ENCODE measurements at regions not wholly inside any gene's neighbourhood (a gene's known extent, or its start where the extent isn't known, plus 50 kb on each side); places are given as distances from the start of the nearest gene placed in this dataset.

- Histone ChIP-seq H3K79me2 (ENCODE audit: insufficient read depth, low read length) (no peaks in the 10 kb centered on the region), H3K36me3 (ENCODE audit: insufficient read depth, low read length) (no peaks in the 10 kb centered on the region), H2AFZ (ENCODE audit: low read length) (no peak overlapping the region), H4K20me1 (ENCODE audit: insufficient read depth, low read length, poor library complexity, severe bottlenecking) (no peaks in the 10 kb centered on the region), H3K9me3 (ENCODE audit: insufficient read depth, low read depth, low read length) (no peaks in the 10 kb centered on the region), H3K4me3 (ENCODE audit: low read length, poor library complexity, severe bottlenecking) (no peak overlapping the region), H3K4me1 (ENCODE audit: insufficient read depth, low read length, poor library complexity, severe bottlenecking) (no peaks in the 10 kb centered on the region), H3K9ac (ENCODE audit: low read depth, low read length, poor library complexity, severe bottlenecking) (no peak overlapping the region), H3F3A (ENCODE audit: low read depth) (no peaks in the 10 kb centered on the region), H3K4me2 (ENCODE audit: low read depth, low read length, poor library complexity, severe bottlenecking) (no peak overlapping the region), H3K9me2 (replicated peaks; ENCODE audit: low read depth, low read length) (no peaks in the 10 kb centered on the region), H3K27me3 (ENCODE audit: insufficient read depth, low read length, poor library complexity, severe bottlenecking) (no peaks in the 10 kb centered on the region)
- TF ChIP-seq, protein P1, sequence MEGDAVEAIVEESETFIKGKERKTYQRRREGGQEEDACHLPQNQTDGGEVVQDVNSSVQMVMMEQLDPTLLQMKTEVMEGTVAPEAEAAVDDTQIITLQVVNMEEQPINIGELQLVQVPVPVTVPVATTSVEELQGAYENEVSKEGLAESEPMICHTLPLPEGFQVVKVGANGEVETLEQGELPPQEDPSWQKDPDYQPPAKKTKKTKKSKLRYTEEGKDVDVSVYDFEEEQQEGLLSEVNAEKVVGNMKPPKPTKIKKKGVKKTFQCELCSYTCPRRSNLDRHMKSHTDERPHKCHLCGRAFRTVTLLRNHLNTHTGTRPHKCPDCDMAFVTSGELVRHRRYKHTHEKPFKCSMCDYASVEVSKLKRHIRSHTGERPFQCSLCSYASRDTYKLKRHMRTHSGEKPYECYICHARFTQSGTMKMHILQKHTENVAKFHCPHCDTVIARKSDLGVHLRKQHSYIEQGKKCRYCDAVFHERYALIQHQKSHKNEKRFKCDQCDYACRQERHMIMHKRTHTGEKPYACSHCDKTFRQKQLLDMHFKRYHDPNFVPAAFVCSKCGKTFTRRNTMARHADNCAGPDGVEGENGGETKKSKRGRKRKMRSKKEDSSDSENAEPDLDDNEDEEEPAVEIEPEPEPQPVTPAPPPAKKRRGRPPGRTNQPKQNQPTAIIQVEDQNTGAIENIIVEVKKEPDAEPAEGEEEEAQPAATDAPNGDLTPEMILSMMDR (conservative IDR thresholded peaks at IDR 0.05; ENCODE audit: low read length), result no peak; the same call in 1 of the 2 replicates
- TF ChIP-seq EZH2phosphoT487 (IDR thresholded peaks at IDR 0.05; ENCODE audit: borderline replicate concordance), result no peak
Measured at GRCh38 chr1:106360252-106360651, 696.2 kb upstream of the PRMT6 start.

DNA sequence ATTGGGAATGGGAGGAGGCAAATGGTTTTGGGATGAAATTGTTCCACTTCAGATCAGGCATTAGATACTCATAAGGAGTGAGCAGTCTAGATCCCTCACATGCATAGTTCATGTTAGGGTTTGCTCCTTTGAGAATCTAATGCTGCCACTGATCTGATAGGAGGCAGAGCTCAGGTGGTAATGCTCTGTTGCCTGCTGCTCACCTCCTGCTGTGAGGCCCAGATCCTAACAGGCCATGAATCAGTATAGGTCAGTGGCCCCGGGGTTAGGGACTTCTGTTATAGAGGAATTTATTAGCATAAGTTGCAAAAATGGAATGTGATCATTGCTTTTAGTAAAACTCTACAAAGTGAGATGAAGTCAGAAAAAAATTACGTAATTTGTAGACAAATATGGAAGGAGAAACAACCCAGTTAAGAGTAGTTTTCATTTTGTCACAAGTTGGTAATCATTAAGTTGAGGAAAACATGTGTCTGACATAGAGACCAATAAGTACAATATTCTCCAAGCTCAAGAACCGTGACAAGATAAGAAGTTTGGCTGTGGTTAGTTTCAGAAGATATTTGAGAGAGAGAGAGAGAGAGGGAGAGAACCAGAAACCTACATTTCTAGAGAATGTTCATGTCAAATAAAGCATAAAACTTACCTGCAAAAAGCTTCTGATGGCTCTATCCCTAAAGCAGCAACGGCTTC is 689.7 kb upstream of the PRMT6 start:
- Histone ChIP-seq H3F3A (ENCODE audit: low read depth) (no peaks in the 10 kb centered on the region), H2AFZ (ENCODE audit: low read length) (no peak overlapping the region), H4K20me1 (ENCODE audit: insufficient read depth, low read length, poor library complexity, severe bottlenecking) (no peaks in the 10 kb centered on the region), H3K9me2 (replicated peaks; ENCODE audit: low read depth, low read length) (no peaks in the 10 kb centered on the region), H3K79me2 (ENCODE audit: insufficient read depth, low read length) (no peaks in the 10 kb centered on the region), H3K36me3 (ENCODE audit: insufficient read depth, low read length) (no peaks in the 10 kb centered on the region), H3K4me2 (ENCODE audit: low read depth, low read length, poor library complexity, severe bottlenecking) (no peak overlapping the region), H3K27me3 (ENCODE audit: insufficient read depth, low read length, poor library complexity, severe bottlenecking) (no peaks in the 10 kb centered on the region), H3K4me1 (ENCODE audit: insufficient read depth, low read length, poor library complexity, severe bottlenecking) (no peaks in the 10 kb centered on the region), H3K9ac (ENCODE audit: low read depth, low read length, poor library complexity, severe bottlenecking) (no peak overlapping the region), H3K9me3 (ENCODE audit: insufficient read depth, low read depth, low read length) (no peaks in the 10 kb centered on the region), H3K4me3 (ENCODE audit: low read length, poor library complexity, severe bottlenecking) (no peak overlapping the region)
- TF ChIP-seq, protein P1 (conservative IDR thresholded peaks at IDR 0.05; ENCODE audit: low read length), result no peak
- no peak for TF ChIP-seq EZH2phosphoT487 (IDR thresholded peaks at IDR 0.05; ENCODE audit: borderline replicate concordance)

DNA sequence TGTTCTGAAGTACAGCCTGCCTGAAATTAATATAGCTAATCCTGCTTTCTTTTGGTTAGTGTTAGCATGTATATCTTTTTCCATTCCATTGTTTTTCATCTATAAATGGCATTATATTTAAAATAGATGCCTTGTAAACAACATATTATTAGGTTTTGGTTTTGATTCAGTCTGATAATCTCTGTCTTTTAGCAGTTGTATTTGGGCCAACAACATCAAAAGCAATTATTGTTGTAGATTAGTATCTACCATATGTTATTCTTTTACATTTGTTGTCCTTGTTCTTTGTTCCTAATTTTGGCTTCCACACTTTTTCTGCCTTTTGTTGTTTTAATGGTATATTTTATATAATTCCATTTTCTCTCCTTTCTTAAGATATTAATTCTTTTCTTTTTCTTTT is 678.2 kb upstream of the PRMT6 start:
- Histone ChIP-seq H3K9ac (ENCODE audit: low read depth, low read length, poor library complexity, severe bottlenecking) (no peak overlapping the region), H3K4me1 (ENCODE audit: insufficient read depth, low read length, poor library complexity, severe bottlenecking) (no peaks in the 10 kb centered on the region), H3K9me2 (replicated peaks; ENCODE audit: low read depth, low read length) (0 out of 2 replicates have a peak, but pooled peaks cover 3% of the 10 kb centered on the region)

More for the DNA sequence above, 678.2 kb upstream of the PRMT6 start:
- no peak overlapping the region for H3K4me2 ChIP-seq (ENCODE audit: low read depth, low read length, poor library complexity, severe bottlenecking)
- no peaks in the 10 kb centered on the region for H3K79me2 ChIP-seq (ENCODE audit: insufficient read depth, low read length)
- no peaks in the 10 kb centered on the region for H3F3A ChIP-seq (ENCODE audit: low read depth)
- no peaks in the 10 kb centered on the region for H3K36me3 ChIP-seq (ENCODE audit: insufficient read depth, low read length)
- no peak overlapping the region for H3K4me3 ChIP-seq (ENCODE audit: low read length, poor library complexity, severe bottlenecking)
- H3K27me3 ChIP-seq (ENCODE audit: insufficient read depth, low read length, poor library complexity, severe bottlenecking), result no peaks in the 10 kb centered on the region
- H4K20me1 ChIP-seq (ENCODE audit: insufficient read depth, low read length, poor library complexity, severe bottlenecking), result no peaks in the 10 kb centered on the region
- TF ChIP-seq, protein P1 (conservative IDR thresholded peaks at IDR 0.05; ENCODE audit: low read length), result no peak
- TF ChIP-seq EZH2phosphoT487 (IDR thresholded peaks at IDR 0.05; ENCODE audit: borderline replicate concordance), result no peak
- H2AFZ ChIP-seq (ENCODE audit: low read length), result no peak overlapping the region
- no peaks in the 10 kb centered on the region for H3K9me3 ChIP-seq (ENCODE audit: insufficient read depth, low read depth, low read length)
